ENCODE measurements at regions not wholly inside any gene's neighbourhood (a gene's known extent, or its start where the extent isn't known, plus 50 kb on each side); places are given as distances from the start of the nearest gene placed in this dataset.

- TF ChIP-seq CTCF (conservative IDR thresholded peaks at IDR 0.05; ENCODE audit: low read length), result no peak
- no peak for TF ChIP-seq EZH2phosphoT487 (IDR thresholded peaks at IDR 0.05; ENCODE audit: borderline replicate concordance)
Measured at GRCh38 chr16:76226481-76226880, 50.7 kb upstream of the CNTNAP4 start.

Data from Loucy (cell line).